ENCODE measurements at regions not wholly inside any gene's neighbourhood (a gene's known extent, or its start where the extent isn't known, plus 50 kb on each side); places are given as distances from the start of the nearest gene placed in this dataset.

GRCh38 chr3:135374571-135374970 lies 579.5 kb downstream of the EPHB1 start:
- TF ChIP-seq EZH2 (IDR thresholded peaks at IDR 0.05) (no peak), FOXP2 (optimal IDR thresholded peaks at IDR 0.05; ENCODE audit: control extremely low read depth, extremely low read length, insufficient read depth) (no peak), POLR2AphosphoS5 (IDR thresholded peaks at IDR 0.05; ENCODE audit: borderline replicate concordance, low read depth, low read length) (no peak)

GRCh38 chr3:135382188-135382587 lies 583.3 kb upstream of the PPP2R3A start:
- H3K36me3 ChIP-seq (ENCODE audit: insufficient read depth, low read length) = no peaks in the 10 kb centered on the region
- no peak overlapping the region for H3K4me3 ChIP-seq
- no peak overlapping the region for H3K27ac ChIP-seq
- no peaks in the 10 kb centered on the region for H3K9me3 ChIP-seq (ENCODE audit: low read depth, low read length)
- no peak overlapping the region for H3K9ac ChIP-seq (ENCODE audit: insufficient read length)
- no peak for DNase-seq (ENCODE audit: low read depth, low spot score)
- TF ChIP-seq FOXP2 (optimal IDR thresholded peaks at IDR 0.05; ENCODE audit: control extremely low read depth, extremely low read length, insufficient read depth) (no peak), EZH2 (IDR thresholded peaks at IDR 0.05) (no peak), POLR2AphosphoS5 (IDR thresholded peaks at IDR 0.05; ENCODE audit: borderline replicate concordance, low read depth, low read length) (no peak)

More at GRCh38 chr3:135374571-135374970, 579.5 kb downstream of the EPHB1 start:
- H3K9ac ChIP-seq (ENCODE audit: insufficient read length) = no peak overlapping the region
- DNase-seq (ENCODE audit: low read depth, low spot score) = no peak
- no peak overlapping the region for H3K27ac ChIP-seq
- no peak overlapping the region for H3K4me3 ChIP-seq
- H3K36me3 ChIP-seq (ENCODE audit: insufficient read depth, low read length) = no peaks in the 10 kb centered on the region
- no peaks in the 10 kb centered on the region for H3K9me3 ChIP-seq (ENCODE audit: low read depth, low read length)

- H3K36me3 ChIP-seq (ENCODE audit: insufficient read depth, low read length) = no peaks in the 10 kb centered on the region
- H3K9ac ChIP-seq (ENCODE audit: insufficient read length) = no peak overlapping the region
- TF ChIP-seq POLR2AphosphoS5 (IDR thresholded peaks at IDR 0.05; ENCODE audit: borderline replicate concordance, low read depth, low read length) (no peak), FOXP2 (optimal IDR thresholded peaks at IDR 0.05; ENCODE audit: control extremely low read depth, extremely low read length, insufficient read depth) (no peak), EZH2 (IDR thresholded peaks at IDR 0.05) (no peak)
- no peak overlapping the region for H3K4me3 ChIP-seq
- H3K27ac ChIP-seq = no peak overlapping the region
- no peak for DNase-seq (ENCODE audit: low read depth, low spot score)
- no peaks in the 10 kb centered on the region for H3K9me3 ChIP-seq (ENCODE audit: low read depth, low read length)
Observed at GRCh38 chr3:135382621-135383020, 582.9 kb upstream of the PPP2R3A start.

DNA sequence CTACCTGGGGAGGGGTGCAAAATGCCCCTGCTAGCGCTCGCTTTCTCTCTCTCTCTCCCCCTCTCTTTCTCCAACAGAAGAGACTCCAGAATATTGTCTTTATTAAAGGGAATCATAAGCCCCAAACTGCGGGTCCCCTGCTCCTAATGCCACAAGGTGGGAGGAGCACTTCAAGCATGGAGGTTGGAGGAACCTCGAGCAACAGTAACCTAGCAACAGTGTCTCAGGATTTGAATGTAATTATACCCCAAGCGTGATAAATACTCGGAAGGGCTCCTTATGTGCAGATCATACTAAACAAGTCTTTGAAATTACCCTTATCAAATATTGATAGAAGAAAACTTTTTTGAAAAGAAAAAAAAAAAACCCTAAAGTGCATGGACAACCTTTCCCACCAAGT lies 582.2 kb upstream of the PPP2R3A start:
- TF ChIP-seq POLR2AphosphoS5 (IDR thresholded peaks at IDR 0.05; ENCODE audit: borderline replicate concordance, low read depth, low read length) (no peak), EZH2 (IDR thresholded peaks at IDR 0.05) (no peak), FOXP2 (optimal IDR thresholded peaks at IDR 0.05; ENCODE audit: control extremely low read depth, extremely low read length, insufficient read depth) (no peak)
- DNase-seq (ENCODE audit: low read depth, low spot score) = no peak

GRCh38 chr3:135392151-135392550 lies 573.4 kb upstream of the PPP2R3A start:
- TF ChIP-seq POLR2AphosphoS5 (IDR thresholded peaks at IDR 0.05; ENCODE audit: borderline replicate concordance, low read depth, low read length) (no peak), EZH2 (IDR thresholded peaks at IDR 0.05) (no peak), FOXP2 (optimal IDR thresholded peaks at IDR 0.05; ENCODE audit: control extremely low read depth, extremely low read length, insufficient read depth) (no peak)
- no peak overlapping the region for H3K27ac ChIP-seq
- H3K4me3 ChIP-seq = no peak overlapping the region
- no peak for DNase-seq (ENCODE audit: low read depth, low spot score)
- H3K9me3 ChIP-seq (ENCODE audit: low read depth, low read length) = peaks cover 4% of the 10 kb centered on the region; the same call in 1 of the 2 replicates
- H3K9ac ChIP-seq (ENCODE audit: insufficient read length) = no peak overlapping the region
- no peaks in the 10 kb centered on the region for H3K36me3 ChIP-seq (ENCODE audit: insufficient read depth, low read length)

More for the DNA sequence above, 582.2 kb upstream of the PPP2R3A start:
- no peak overlapping the region for H3K9ac ChIP-seq (ENCODE audit: insufficient read length)
- no peak overlapping the region for H3K27ac ChIP-seq
- H3K4me3 ChIP-seq = no peak overlapping the region
- no peaks in the 10 kb centered on the region for H3K36me3 ChIP-seq (ENCODE audit: insufficient read depth, low read length)
- H3K9me3 ChIP-seq (ENCODE audit: low read depth, low read length) = no peaks in the 10 kb centered on the region

DNA sequence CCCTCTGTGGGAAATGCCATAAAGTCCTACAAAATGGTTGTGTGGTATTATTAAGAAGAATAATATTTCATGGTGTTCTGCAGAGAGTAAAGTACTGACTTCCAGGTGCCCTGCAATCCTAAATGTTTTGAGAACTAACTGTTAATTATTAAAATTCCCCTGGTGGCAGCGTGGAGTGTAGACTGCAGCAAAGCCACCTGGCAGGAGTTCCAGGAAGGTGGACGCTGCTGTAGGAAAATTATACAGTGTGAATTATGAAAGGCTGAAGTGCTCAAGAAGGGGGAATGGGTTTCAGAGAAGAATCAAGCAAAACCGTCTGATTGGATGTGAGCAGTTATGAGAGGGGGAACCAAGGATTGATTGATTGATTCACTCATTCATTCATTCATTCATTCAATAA lies 572.4 kb upstream of the PPP2R3A start:
- H3K36me3 ChIP-seq (ENCODE audit: insufficient read depth, low read length) = no peaks in the 10 kb centered on the region
- DNase-seq (ENCODE audit: low read depth, low spot score) = no peak
- no peak overlapping the region for H3K27ac ChIP-seq

GRCh38 chr3:135393898-135394525 lies 571.5 kb upstream of the PPP2R3A start:
- H3K36me3 ChIP-seq (ENCODE audit: insufficient read depth, low read length) = no peaks in the 10 kb centered on the region
- H3K9me3 ChIP-seq (ENCODE audit: low read depth, low read length) = peaks cover 4% of the 10 kb centered on the region; the same call in 1 of the 2 replicates
- no peak overlapping the region for H3K9ac ChIP-seq (ENCODE audit: insufficient read length)
- TF ChIP-seq FOXP2 (optimal IDR thresholded peaks at IDR 0.05; ENCODE audit: control extremely low read depth, extremely low read length, insufficient read depth) = no peak
- TF ChIP-seq EZH2 (IDR thresholded peaks at IDR 0.05) = no peak
- TF ChIP-seq POLR2AphosphoS5 (IDR thresholded peaks at IDR 0.05; ENCODE audit: borderline replicate concordance, low read depth, low read length) = no peak
- no peak overlapping the region for H3K27ac ChIP-seq
- H3K4me3 ChIP-seq = no peak overlapping the region
- no peak for DNase-seq (ENCODE audit: low read depth, low spot score)

More for the DNA sequence above, 572.4 kb upstream of the PPP2R3A start:
- Histone ChIP-seq H3K9ac (ENCODE audit: insufficient read length) (no peak overlapping the region), H3K4me3 (no peak overlapping the region), H3K9me3 (ENCODE audit: low read depth, low read length) (peaks cover 4% of the 10 kb centered on the region; the same call in 1 of the 2 replicates)
- TF ChIP-seq FOXP2 (optimal IDR thresholded peaks at IDR 0.05; ENCODE audit: control extremely low read depth, extremely low read length, insufficient read depth) (no peak), POLR2AphosphoS5 (IDR thresholded peaks at IDR 0.05; ENCODE audit: borderline replicate concordance, low read depth, low read length) (no peak)

DNA sequence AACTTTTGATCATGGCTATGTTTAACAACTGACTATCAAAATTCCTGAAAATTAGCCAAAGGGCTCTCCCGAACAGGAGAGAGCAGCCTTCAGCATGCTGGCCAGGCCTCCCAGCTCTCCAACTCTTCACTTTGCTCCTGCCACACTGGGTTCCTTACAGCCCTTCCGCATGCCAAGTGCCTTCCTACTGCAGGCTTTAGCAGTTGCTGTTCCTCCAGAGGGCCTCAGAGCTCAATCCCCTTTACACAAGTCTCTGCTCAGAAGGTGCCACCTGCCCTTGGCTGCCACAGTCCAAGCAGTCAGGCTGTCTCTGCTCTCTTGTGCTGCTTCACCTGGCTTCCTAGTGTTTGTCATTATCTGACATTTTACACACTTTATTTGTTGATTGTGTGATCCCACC lies 553.1 kb upstream of the PPP2R3A start:
- Histone ChIP-seq H3K9me3 (ENCODE audit: low read depth, low read length) (no peaks in the 10 kb centered on the region), H3K4me3 (no peak overlapping the region), H3K9ac (ENCODE audit: insufficient read length) (no peak overlapping the region), H3K27ac (no peak overlapping the region), H3K36me3 (ENCODE audit: insufficient read depth, low read length) (no peaks in the 10 kb centered on the region)
- DNase-seq (ENCODE audit: low read depth, low spot score) = no peak
- TF ChIP-seq EZH2 (IDR thresholded peaks at IDR 0.05) (no peak), FOXP2 (optimal IDR thresholded peaks at IDR 0.05; ENCODE audit: control extremely low read depth, extremely low read length, insufficient read depth) (no peak), POLR2AphosphoS5 (IDR thresholded peaks at IDR 0.05; ENCODE audit: borderline replicate concordance, low read depth, low read length) (no peak)

DNA sequence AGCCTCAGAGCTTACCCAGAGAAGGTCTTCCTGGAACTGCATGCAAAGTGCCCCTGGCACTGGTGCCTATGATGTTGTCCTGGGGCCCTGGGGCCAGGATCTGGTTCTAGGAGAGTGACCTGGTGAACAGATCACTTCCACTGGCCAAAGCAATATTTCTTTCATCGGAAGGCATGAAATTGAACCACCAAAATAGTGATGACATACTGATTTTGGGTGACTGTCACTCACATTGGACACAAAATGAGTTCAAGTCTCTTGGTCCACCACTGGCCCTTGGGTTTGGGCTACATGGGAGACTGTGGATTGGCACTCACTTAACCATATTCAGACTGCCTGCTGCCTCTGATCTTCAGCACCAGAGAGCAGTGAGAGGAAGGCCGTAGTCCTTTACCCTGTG lies 549.3 kb upstream of the PPP2R3A start:
- DNase-seq (ENCODE audit: low read depth, low spot score) = no peak
- H3K9ac ChIP-seq (ENCODE audit: insufficient read length) = no peak overlapping the region
- no peak overlapping the region for H3K4me3 ChIP-seq
- H3K27ac ChIP-seq = no peak overlapping the region
- TF ChIP-seq POLR2AphosphoS5 (IDR thresholded peaks at IDR 0.05; ENCODE audit: borderline replicate concordance, low read depth, low read length) (no peak), FOXP2 (optimal IDR thresholded peaks at IDR 0.05; ENCODE audit: control extremely low read depth, extremely low read length, insufficient read depth) (no peak), EZH2 (IDR thresholded peaks at IDR 0.05) (no peak)
- no peaks in the 10 kb centered on the region for H3K36me3 ChIP-seq (ENCODE audit: insufficient read depth, low read length)
- no peaks in the 10 kb centered on the region for H3K9me3 ChIP-seq (ENCODE audit: low read depth, low read length)

Measured in SK-N-MC (cell line).